DOHH2 (cell line): ENCODE measurements at regions not wholly inside any gene's neighbourhood (a gene's known extent, or its start where the extent isn't known, plus 50 kb on each side); places are given as distances from the start of the nearest gene placed in this dataset.

Source experiments
- CTCF ChIP-seq: fragments of 200-600 bp; sonication (generic); IDR thresholded peaks from one replicate; pipeline ENCODE4 v1.5.1; 2014; ENCODE audit warnings: antibody characterized with exemption, mild to moderate bottlenecking, low read depth, low read length; ENCODE audit not compliant: poor library complexity, severe bottlenecking
- EZH2phosphoT487 ChIP-seq: fragments of 200-600 bp; sonication (generic); IDR thresholded peaks from 2 replicates; pipeline ENCODE4 v1.6.1; 2017; ENCODE audit warnings: borderline replicate concordance, mild to moderate bottlenecking, antibody characterized with exemption, low read length, moderate library complexity, mixed read lengths

GRCh38 chr13:100767192-100767591 lies 92.6 kb upstream of the TMTC4 start:
- TF ChIP-seq CTCF (no peak), EZH2phosphoT487 (no peak)
